CD4-positive, alpha-beta T cell (primary cell): ENCODE measurements at regions not wholly inside any gene's neighbourhood (a gene's known extent, or its start where the extent isn't known, plus 50 kb on each side); places are given as distances from the start of the nearest gene placed in this dataset.

ENCODE experiments used
- ATAC-seq: fragments of 200-7000 bp; cut with Tn5 transposase; one replicate; pipeline ENCODE4 v1.10.0; 2022; ENCODE audit warnings: mild to moderate bottlenecking; ENCODE audit not compliant: poor library complexity
- CTCF ChIA-PET: fragments of 350-600 bp; sonication (Branson Sonifier 250); formaldehyde crosslinking; loops from one replicate; lab custom pipeline; 2021; ENCODE audit warnings: antibody characterized with exemption, inconsistent platforms; lab: Charles Lee
- POLR2A ChIA-PET: fragments of 350-600 bp; sonication (Branson Sonifier 250); formaldehyde crosslinking; loops from one replicate; lab custom pipeline; 2021; ENCODE audit warnings: antibody characterized with exemption, inconsistent platforms; lab: Charles Lee
- DNase-seq, 14 experiments: peaks; one replicate each; pipeline ENCODE4 v3.0.0-alpha.2; 2013 to 2020; ENCODE audit warnings: mixed read lengths in 2 of 14
- H3K27ac ChIP-seq, 2 donors: one replicate each; pipeline versions ENCODE4 v1.5.1 to v1.7.0; 2013; ENCODE audit warnings: low read length in 2 of 2, low read depth in 1 of 2, mild to moderate bottlenecking in 1 of 2
- H3K27me3 ChIP-seq, 2 experiments: 1 replicate in 1 of 2; 2 replicates in 1 of 2; pipeline versions ENCODE4 v1.6.1 to v1.7.0; 2013; ENCODE audit warnings: low read length in 2 of 2, control low read depth in 1 of 2, mild to moderate bottlenecking in 1 of 2, moderate library complexity in 1 of 2; ENCODE audit not compliant: insufficient read depth in 2 of 2, control insufficient read depth in 1 of 2
- H3K36me3 ChIP-seq: one replicate; pipeline ENCODE4 v1.6.1; 2013; ENCODE audit warnings: low read length, control low read depth; ENCODE audit not compliant: insufficient read depth
- H3K4me1 ChIP-seq: one replicate; pipeline ENCODE4 v1.6.1; 2013; ENCODE audit warnings: low read length, control low read depth; ENCODE audit not compliant: insufficient read depth
- H3K4me3 ChIP-seq: one replicate; pipeline ENCODE4 v1.5.1; 2013; ENCODE audit warnings: mild to moderate bottlenecking, low read length, moderate library complexity
- H3K9me3 ChIP-seq, 2 experiments: 1 replicate in 1 of 2; 2 replicates in 1 of 2; pipeline versions ENCODE4 v1.6.1 to v1.7.0; 2013; ENCODE audit warnings: low read length in 2 of 2, mild to moderate bottlenecking in 2 of 2, control low read depth in 1 of 2, moderate library complexity in 1 of 2; ENCODE audit not compliant: control insufficient read depth in 1 of 2, insufficient read depth in 1 of 2
- H3K27ac Mint-ChIP-seq: one replicate; pipeline ENCODE4 v1.8.0; 2020; ENCODE audit warnings: mixed read lengths
- H3K27me3 Mint-ChIP-seq: one replicate; pipeline ENCODE4 v1.8.0; 2021; ENCODE audit warnings: mixed read lengths
- H3K36me3 Mint-ChIP-seq: one replicate; pipeline ENCODE4 v1.8.0; 2021; ENCODE audit warnings: low read depth, mixed read lengths
- H3K4me1 Mint-ChIP-seq: one replicate; pipeline ENCODE4 v1.8.0; 2021; ENCODE audit warnings: low read depth, mixed read lengths
- H3K4me3 Mint-ChIP-seq: one replicate; pipeline ENCODE4 v1.8.0; 2020; ENCODE audit warnings: mild to moderate bottlenecking, mixed read lengths
- H3K9me3 Mint-ChIP-seq: one replicate; pipeline ENCODE4 v1.8.0; 2020; ENCODE audit warnings: mixed read lengths
- CTCF ChIP-seq: fragments of 200-600 bp; IDR thresholded peaks from one replicate; pipeline ENCODE4 v1.8.0; 2022; ENCODE audit warnings: antibody characterized with exemption, mild to moderate bottlenecking
- intact Hi-C, 2 experiments: fragments of 100-400 bp; cut with DNase I in 1 of 2; cut with micrococcal nuclease in 1 of 2; formaldehyde crosslinking; loops; one replicate each; pipeline versions ENCODE4 v1.15.1 to v1.9.0; 2023 to 2025; cut with DNase I, micrococcal nuclease

GRCh38 chr3:190194506-190194905 is 73.8 kb upstream of the P3H2 start:
- Histone ChIP-seq H3K36me3 (no peaks in the 10 kb centered on the region), H3K4me3 (no peak overlapping the region)
- no peak for ATAC-seq

GRCh38 chr3:190193210-190193609 is 72.5 kb upstream of the P3H2 start:
- H3K4me1 Mint-ChIP-seq, result no peaks in the 10 kb centered on the region
- H3K27me3 ChIP-seq, result peaks cover 0 to 2% of the 10 kb centered on the region in 2 experiments
- POLR2A ChIA-PET, result no interaction called here
- H3K9me3 ChIP-seq, result no peaks in the 10 kb centered on the region
- no peak overlapping the region for H3K27ac ChIP-seq
- TF ChIP-seq CTCF, result no peak
- H3K36me3 ChIP-seq, result no peaks in the 10 kb centered on the region
- ATAC-seq (no peak), DNase-seq (no peak)
- H3K27me3 Mint-ChIP-seq, result peaks cover 17% of the 10 kb centered on the region
- no peaks in the 10 kb centered on the region for H3K9me3 Mint-ChIP-seq
- intact Hi-C loops, result loop anchor here in 1 of 2 experiments (10.0 kb wide), 1 partner anchor 228 kb away; no protein-coding TSS in a partner anchor
- CTCF ChIA-PET, result no interaction called here
- no peak overlapping the region for H3K4me3 Mint-ChIP-seq
- no peak overlapping the region for H3K4me3 ChIP-seq
- no peak overlapping the region for H3K27ac Mint-ChIP-seq
- no peaks in the 10 kb centered on the region for H3K4me1 ChIP-seq
- H3K36me3 Mint-ChIP-seq, result no peaks in the 10 kb centered on the region

More at GRCh38 chr3:190194506-190194905, 73.8 kb upstream of the P3H2 start:
- no peak for TF ChIP-seq CTCF
- intact Hi-C loops, result loop anchor here in 1 of 2 experiments (10.0 kb wide), 1 partner anchor 230 kb away; no protein-coding TSS in a partner anchor
- Mint-ChIP-seq H3K9me3 (no peaks in the 10 kb centered on the region), H3K27me3 (peaks cover 19% of the 10 kb centered on the region), H3K27ac (no peak overlapping the region), H3K4me1 (no peaks in the 10 kb centered on the region), H3K36me3 (no peaks in the 10 kb centered on the region), H3K4me3 (no peak overlapping the region)
- DNase-seq, result no peak
- CTCF ChIA-PET, result no interaction called here
- POLR2A ChIA-PET, result no interaction called here
- H3K9me3 ChIP-seq, result no peaks in the 10 kb centered on the region
- peaks cover 0 to 2% of the 10 kb centered on the region in 2 experiments for H3K27me3 ChIP-seq
- no peak overlapping the region for H3K27ac ChIP-seq
- no peaks in the 10 kb centered on the region for H3K4me1 ChIP-seq

GRCh38 chr3:190192739-190193138 is 72.0 kb upstream of the P3H2 start:
- DNase-seq, result no peak
- ChIA-PET CTCF (no interaction called here), POLR2A (no interaction called here)
- no peaks in the 10 kb centered on the region for H3K36me3 Mint-ChIP-seq
- no peaks in the 10 kb centered on the region for H3K9me3 Mint-ChIP-seq
- H3K27me3 ChIP-seq, result peaks cover 0 to 2% of the 10 kb centered on the region in 2 experiments
- no peaks in the 10 kb centered on the region for H3K4me1 ChIP-seq
- H3K9me3 ChIP-seq, result no peaks in the 10 kb centered on the region
- H3K4me3 Mint-ChIP-seq, result no peak overlapping the region
- no peak overlapping the region for H3K27ac ChIP-seq
- no peaks in the 10 kb centered on the region for H3K36me3 ChIP-seq
- intact Hi-C loops, result loop anchor here in 1 of 2 experiments (10.0 kb wide), 1 partner anchor 228 kb away; no protein-coding TSS in a partner anchor
- no peak overlapping the region for H3K27ac Mint-ChIP-seq
- peaks cover 12% of the 10 kb centered on the region for H3K27me3 Mint-ChIP-seq
- no peak for ATAC-seq
- H3K4me1 Mint-ChIP-seq, result no peaks in the 10 kb centered on the region
- no peak overlapping the region for H3K4me3 ChIP-seq
- TF ChIP-seq CTCF, result no peak
